NCI-H510A treated with DMSO at 0.1 percent for 48 hours (cell line): ENCODE measurements at regions not wholly inside any gene's neighbourhood (a gene's known extent, or its start where the extent isn't known, plus 50 kb on each side); places are given as distances from the start of the nearest gene placed in this dataset.

Source experiments
- DNase-seq: peaks from one replicate; lab custom pipeline; 2025; lab: John Stamatoyannopoulos, UW

- DNase-seq = no peak
These were observed 251.9 kb upstream of the TCERG1L start for GRCh38 chr10:131563411-131563810.

GRCh38 chr10:131567279-131568162, 256.0 kb upstream of the TCERG1L start:
- no peak for DNase-seq

- DNase-seq = no peak
These were observed 257.3 kb upstream of the TCERG1L start for GRCh38 chr10:131568866-131569265.

GRCh38 chr10:131569851-131570715, 258.6 kb upstream of the TCERG1L start:
- no peak for DNase-seq

GRCh38 chr10:131570716-131571307, 259.3 kb upstream of the TCERG1L start:
- no peak for DNase-seq

- no peak for DNase-seq
These were observed 259.8 kb upstream of the TCERG1L start for GRCh38 chr10:131571346-131571745.

- no peak for DNase-seq
These were observed 260.3 kb upstream of the TCERG1L start for GRCh38 chr10:131571865-131572264.

- no peak for DNase-seq
These were observed 261.7 kb upstream of the TCERG1L start for GRCh38 chr10:131573256-131573655.

GRCh38 chr10:131573707-131574106, 262.2 kb upstream of the TCERG1L start:
- DNase-seq = no peak

GRCh38 chr10:131574363-131574706, 262.8 kb upstream of the TCERG1L start:
- no peak for DNase-seq

- DNase-seq = no peak
These were observed 263.3 kb upstream of the TCERG1L start for GRCh38 chr10:131574707-131575430.

GRCh38 chr10:131575877-131576276, 264.4 kb upstream of the TCERG1L start:
- no peak for DNase-seq

GRCh38 chr10:131576341-131577177, 265.0 kb upstream of the TCERG1L start:
- no peak for DNase-seq

GRCh38 chr10:131577178-131577555, 265.6 kb upstream of the TCERG1L start:
- no peak for DNase-seq

GRCh38 chr10:131577786-131578471, 266.4 kb upstream of the TCERG1L start:
- DNase-seq = no peak

GRCh38 chr10:131578472-131578970, 267.0 kb upstream of the TCERG1L start:
- DNase-seq = no peak

GRCh38 chr10:131579251-131580071, 267.9 kb upstream of the TCERG1L start:
- DNase-seq = no peak

- no peak for DNase-seq
These were observed 268.6 kb upstream of the TCERG1L start for GRCh38 chr10:131580076-131580652.

GRCh38 chr10:131580674-131581073, 269.2 kb upstream of the TCERG1L start:
- no peak for DNase-seq
